ENCODE measurements at regions not wholly inside any gene's neighbourhood (a gene's known extent, or its start where the extent isn't known, plus 50 kb on each side); places are given as distances from the start of the nearest gene placed in this dataset.
"Not testable (repeated sequence)": the region's sequence is repeated elsewhere in the genome, so short reads cannot be mapped to it uniquely, and the experiment has no call there.

DNA sequence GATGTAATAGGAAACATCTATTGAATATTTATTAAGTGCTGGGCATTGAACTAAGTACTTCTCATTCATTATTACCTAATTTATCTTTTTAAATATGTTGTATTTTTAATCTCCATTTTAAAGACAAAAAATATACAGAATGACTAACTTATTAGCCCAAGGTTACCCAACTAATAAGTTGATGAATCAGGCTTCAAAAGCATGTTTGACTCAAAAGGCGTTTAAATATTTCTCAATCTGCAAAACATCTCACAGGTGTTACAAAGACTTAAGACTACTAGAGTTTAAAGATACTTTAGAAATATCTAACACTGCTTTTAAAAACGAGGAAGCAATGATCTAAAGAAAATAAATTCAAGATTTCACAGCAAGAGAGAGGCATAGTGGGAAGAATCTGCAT lies 457.4 kb upstream of the DCN start:
- DNase-seq = no peak

- DNase-seq = no peak
Measured at GRCh38 chr12:91639327-91639726, 456.7 kb upstream of the DCN start.

DNA sequence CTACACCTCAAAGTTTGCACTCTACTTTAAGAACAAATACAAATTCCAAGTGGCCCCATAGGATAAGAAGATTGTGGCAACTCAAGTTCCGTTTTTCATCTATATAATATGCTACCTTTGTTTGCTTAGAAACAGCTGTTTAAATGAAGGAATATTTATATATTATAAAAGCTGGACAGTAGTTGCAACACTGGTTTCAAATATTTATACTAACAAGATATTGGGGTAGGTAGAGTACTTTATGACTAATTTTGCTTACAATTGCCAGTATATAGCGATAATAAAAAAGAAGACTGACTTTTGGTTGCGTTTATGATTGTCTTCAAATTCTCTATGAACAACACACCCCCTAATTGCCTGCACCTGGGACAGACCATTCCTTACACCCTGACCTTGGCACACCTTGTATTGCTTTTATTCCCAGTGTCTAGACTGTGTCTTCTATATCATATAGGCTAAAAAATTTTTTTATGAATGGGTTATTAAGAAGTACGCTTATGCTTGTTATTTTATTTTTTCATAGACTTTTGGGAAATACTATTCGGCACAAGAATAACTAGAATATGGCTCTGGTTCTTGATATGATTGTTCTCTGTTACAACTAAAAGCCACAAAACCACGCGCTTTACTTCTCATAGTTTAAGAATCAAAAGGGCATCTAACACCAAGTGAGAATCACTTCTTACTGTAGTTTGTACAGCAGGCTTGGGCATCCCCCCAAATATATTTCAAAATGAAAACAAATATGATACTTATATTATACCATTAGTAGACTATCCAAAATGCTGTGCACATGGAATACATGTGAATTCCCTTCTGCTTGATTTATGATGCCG lies 455.4 kb upstream of the DCN start:
- no peak for DNase-seq

GRCh38 chr12:91636721-91637120 lies 454.1 kb upstream of the DCN start:
- no peak for DNase-seq

GRCh38 chr12:91634386-91634713 lies 451.7 kb upstream of the DCN start:
- not testable (repeated sequence) for DNase-seq

DNA sequence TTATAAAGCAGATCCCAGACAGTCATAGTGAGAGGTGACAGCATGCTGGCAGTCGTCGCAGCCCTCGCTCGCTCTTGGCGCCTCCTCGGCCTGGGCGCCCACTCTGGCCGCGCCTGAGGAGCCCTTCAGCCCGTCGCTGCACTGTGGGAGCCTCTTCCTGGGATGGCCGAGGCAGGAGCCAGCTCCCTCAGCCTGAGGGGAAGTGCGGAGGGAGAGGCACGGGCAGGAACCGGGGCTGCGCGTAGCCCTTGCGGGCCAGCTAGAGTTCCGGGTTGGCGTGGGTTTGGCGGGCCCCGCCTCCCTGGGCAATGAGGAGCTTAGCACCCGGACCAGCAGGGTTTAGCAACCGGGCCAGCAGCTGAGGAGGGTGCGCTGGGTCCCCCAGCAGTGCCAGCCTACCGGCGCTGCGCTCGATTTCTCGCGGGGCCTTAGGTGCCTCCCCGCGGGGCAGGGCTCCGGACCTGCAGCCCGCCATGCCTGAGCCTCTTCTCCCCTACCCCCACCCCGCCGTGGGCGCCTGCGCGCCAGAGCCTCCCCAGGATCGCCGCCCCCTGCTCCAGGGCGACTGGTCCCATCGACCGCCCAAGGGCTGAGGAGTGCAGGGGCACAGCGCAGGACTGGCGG lies 451.2 kb upstream of the DCN start:
- DNase-seq = no peak

DNA sequence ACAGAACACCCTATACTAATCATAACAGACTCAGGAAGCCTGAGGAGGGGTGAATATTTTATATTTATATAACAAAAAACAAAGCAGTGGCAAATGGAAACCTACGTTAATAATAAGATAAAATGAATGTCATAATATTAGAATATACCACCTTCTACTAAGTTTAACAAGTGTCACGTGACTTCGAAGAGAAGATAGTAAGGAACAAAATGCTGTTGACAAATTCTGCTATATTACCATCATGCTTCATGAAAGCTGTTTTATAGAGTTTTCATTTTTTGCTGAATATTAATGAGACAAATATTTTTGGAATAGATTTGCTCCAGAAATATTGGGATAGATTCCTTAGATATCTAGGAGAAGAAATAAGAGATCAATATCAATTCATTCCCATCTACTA lies 450.6 kb upstream of the DCN start:
- no peak for DNase-seq

GRCh38 chr12:91632042-91632786 lies 449.6 kb upstream of the DCN start:
- DNase-seq = no peak

- DNase-seq = no peak
Measured at GRCh38 chr12:91630596-91631293, 448.1 kb upstream of the DCN start.

GRCh38 chr12:91630083-91630482 lies 447.5 kb upstream of the DCN start:
- DNase-seq = no peak

DNA sequence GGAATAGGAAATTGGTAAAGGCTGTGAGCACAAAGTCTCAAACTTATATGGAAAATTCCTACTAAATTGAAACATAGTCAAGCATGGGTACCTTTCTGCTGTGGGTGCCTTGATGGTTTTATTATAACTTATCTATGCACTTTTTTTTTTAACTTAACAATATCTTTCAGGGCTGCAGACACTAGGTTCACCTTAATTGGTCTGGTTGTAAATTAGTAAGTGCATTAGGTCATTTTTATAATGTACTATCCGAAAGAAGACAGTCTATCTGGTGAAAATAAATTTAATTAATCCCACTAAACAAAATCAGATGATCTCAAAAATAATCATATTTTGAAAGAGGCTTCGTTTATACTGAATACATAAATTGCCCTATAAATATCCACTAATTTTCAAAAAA lies 446.8 kb upstream of the DCN start:
- DNase-seq = no peak

DNA sequence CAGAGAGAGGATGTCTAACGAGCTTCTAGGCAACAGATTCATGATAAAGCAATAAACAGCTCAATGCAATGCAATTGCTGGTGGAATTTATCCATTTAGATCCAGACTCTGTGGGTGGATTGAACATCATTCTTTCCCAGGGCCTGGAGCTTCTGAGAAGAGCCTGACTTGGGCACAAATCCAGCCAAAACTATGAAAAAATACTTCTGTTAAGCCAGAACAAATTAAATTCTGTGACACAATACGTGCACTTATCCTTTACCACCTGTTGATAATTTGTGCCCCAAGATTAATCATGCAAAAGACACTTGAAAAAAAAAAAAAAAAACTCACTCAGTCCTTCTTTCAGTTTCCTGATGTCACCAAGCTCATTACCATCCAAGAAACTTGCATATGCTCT lies 446.0 kb upstream of the DCN start:
- DNase-seq = no peak

- no peak for DNase-seq
Measured at GRCh38 chr12:91627225-91627624, 444.6 kb upstream of the DCN start.

DNA sequence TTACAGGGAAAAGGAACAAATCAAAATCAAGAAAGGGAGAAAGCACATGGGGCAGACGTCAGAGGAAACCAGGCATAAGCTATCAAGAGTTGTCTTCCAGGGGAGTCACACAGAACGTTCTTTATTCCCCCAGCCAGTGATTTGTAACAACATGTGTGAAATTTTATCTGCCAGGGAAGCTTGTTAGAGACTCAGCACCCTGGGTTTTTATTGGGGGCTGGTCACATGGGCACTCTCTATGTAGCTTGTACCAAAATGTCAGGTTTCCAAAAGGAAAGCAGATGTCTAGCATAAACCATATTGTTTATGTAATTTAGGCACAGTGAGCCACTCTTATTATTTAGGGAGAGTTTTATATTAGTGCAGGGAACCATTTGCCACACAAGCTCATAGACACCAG lies 440.4 kb upstream of the DCN start:
- DNase-seq = no peak

- DNase-seq = no peak
Measured at GRCh38 chr12:91622037-91622436, 439.4 kb upstream of the DCN start.

DNA sequence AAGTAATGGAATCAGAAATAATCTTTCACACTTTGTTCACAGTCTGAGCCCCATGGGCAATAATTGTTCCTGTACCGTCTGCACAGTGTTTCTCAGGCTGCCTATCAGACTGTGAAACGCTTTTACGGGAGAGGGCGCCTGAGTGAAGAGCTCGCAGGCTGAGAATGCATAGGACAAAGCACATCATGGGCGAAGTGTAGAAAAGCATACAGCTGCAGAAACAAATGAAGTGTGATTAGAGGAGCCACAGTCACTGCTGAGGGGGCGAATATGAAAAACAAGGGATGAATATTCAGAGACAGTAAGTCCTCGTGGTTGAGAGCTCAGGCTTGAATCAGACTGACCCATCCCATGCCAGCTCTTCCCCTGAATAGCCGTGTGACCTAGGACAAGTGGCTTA lies 438.4 kb upstream of the DCN start:
- DNase-seq = no peak

DNA sequence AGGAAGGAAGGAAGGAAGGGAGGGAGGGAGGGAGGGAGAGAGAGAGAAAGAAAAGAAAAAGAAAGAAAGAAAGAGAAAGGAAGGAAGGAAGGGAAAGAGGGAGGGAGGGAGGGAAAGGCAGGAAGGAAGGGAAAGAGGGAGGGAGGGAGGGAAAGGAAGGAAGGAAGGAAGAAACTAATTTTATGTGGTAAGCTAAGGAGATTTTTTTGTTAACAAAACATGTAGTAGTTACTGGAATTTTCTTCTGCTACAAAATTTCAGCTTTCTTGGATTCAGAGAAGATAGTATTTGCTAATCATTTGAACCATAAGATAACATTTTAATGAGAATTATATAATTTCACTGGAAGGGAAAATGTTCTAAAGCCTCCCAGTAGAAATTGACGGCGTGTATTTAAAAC lies 437.8 kb upstream of the DCN start:
- no peak for DNase-seq

DNA sequence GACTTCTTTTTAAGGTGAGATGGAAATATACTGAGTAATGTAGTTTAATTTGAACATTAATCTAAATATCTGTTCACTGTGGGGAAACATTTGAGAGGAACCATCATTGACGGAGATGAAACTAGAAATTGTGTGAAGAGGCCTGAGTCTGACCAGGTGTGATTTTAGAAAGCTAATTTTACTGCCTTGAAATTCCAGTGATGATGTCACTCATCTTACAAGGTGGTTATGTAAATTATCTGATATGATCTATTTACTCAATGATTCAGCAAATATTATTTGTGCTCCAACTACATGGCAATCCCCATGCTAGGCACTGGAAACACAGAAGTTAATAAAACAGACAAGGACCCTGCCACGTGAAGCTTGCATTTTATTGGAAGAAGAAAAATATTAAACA lies 435.7 kb upstream of the DCN start:
- no peak for DNase-seq

GRCh38 chr12:91617818-91618217 lies 435.2 kb upstream of the DCN start:
- no peak for DNase-seq

GRCh38 chr12:91616416-91616815 lies 433.8 kb upstream of the DCN start:
- no peak for DNase-seq

GRCh38 chr12:91613223-91613779 lies 430.7 kb upstream of the DCN start:
- DNase-seq = no peak

- DNase-seq = no peak
Measured at GRCh38 chr12:91610561-91610960, 427.9 kb upstream of the DCN start.

DNA sequence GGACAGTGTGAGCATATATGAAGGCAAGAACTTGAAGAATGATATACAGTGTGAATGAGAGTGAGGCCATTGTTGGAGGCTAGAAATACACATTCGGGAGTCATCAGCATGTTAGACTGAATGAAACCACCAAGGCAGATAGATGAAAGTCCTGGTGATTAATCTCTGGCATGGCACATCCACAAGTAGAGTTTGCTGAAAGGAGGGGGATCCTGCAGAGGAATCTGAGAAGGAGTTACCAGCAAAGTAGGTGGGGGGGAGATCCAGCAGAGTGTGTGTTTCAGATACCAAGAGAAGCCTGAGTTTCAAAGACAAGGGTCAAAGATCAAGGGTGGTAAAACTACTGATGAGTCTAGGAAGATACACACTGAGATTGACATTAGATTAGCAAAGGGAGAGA lies 426.7 kb upstream of the DCN start:
- DNase-seq = no peak
